ENCODE measurements at regions not wholly inside any gene's neighbourhood (a gene's known extent, or its start where the extent isn't known, plus 50 kb on each side); places are given as distances from the start of the nearest gene placed in this dataset.

- TF ChIP-seq CTCF (IDR thresholded peaks at IDR 0.05 in 8 of 11, conservative IDR thresholded peaks at IDR 0.05 in 3 of 11) (no peak), POLR2A (IDR thresholded peaks at IDR 0.05) (no peak)
Observed at GRCh38 chr7:54337466-54337865, 204.7 kb upstream of the VSTM2A start.

Data from spleen (tissue), 7 donors.